ENCODE measurements at regions not wholly inside any gene's neighbourhood (a gene's known extent, or its start where the extent isn't known, plus 50 kb on each side); places are given as distances from the start of the nearest gene placed in this dataset.

GRCh38 chr15:69577397-69577796 is 124.8 kb downstream of the RPLP1 start:
- DNase-seq: no peak

DNA sequence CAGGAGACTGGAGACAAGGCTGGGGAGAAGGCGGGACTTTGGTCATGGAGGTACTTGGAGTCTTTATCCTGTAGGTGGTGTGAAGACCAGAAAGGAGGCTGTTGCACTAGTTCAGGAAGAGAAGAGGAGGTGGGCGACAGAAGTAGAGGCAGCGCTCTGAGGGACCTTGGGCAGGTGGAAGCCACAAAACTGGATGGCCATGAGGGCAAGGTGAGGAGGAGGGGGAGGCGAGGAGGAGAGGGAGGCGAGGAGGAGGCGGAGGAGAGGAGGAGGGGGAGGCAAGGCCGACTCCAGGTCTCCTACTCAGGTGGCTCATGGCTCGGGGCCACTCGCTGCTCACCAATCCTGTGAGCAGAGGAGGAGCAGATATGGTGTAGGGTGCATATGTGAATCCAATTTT is 125.6 kb downstream of the RPLP1 start:
- no peak for DNase-seq

- no peak for DNase-seq
Observed at GRCh38 chr15:69578787-69579583, 126.4 kb downstream of the RPLP1 start.

- no peak for DNase-seq
Observed at GRCh38 chr15:69579950-69580618, 127.5 kb downstream of the RPLP1 start.

DNA sequence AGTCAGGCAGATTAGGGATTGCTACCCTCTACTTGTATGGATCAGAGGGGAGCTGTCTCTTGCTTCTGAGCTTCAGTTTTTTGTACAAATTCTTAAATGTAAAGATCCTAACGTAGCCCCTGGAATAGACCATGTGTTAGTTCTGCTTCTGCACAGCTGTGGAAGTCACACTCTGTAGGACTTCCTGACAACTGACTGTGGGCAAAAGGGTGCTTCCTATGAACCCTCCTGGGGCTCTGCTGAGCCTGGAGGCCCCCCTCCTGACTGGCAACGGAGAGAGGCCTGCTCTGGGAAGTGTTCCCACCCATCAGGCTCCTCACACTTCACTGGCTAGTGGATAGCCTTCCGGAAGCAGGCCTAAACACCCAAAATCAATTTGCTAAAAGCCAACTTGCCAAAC is 131.0 kb downstream of the RPLP1 start:
- DNase-seq: no peak

DNA sequence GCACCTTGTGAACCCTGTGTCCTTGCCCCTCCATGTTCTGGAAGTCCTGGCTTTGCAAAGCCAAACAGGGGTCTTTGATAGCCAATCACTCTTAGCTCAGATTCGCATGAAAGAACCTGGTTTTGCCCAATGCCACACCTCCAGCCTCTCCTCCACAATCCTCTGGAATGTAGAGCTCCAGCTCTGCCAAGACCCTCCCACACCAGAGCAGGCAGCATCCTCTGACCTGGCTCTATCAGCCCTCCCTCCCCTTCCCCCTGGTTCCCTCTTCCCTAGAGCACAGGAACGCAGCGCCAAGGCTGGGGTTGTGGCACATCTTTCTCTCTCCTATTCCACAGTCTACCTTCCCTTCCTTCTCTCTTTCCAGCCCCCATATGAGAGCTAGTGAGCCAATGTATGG is 133.3 kb downstream of the RPLP1 start:
- DNase-seq: no peak

DNA sequence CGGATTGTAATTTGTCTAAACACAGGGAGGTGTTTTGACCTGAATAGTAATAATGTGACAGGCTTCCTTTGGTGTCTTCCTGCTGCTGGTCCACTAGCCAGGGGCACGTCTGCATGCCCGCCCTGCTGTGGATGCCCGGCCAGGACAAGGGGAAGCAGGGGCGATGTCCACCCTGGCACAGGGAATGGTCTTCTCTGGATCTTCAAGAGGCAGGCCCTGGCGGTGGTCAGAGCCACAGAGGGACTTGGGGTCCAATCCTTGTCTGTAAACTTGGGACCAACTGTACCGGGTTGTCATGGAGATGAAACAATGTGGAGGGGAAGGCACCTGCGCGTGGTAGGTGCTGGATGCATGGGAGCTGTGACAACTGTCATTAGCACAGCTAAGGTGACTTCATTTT is 134.1 kb downstream of the RPLP1 start:
- DNase-seq: no peak

DNA sequence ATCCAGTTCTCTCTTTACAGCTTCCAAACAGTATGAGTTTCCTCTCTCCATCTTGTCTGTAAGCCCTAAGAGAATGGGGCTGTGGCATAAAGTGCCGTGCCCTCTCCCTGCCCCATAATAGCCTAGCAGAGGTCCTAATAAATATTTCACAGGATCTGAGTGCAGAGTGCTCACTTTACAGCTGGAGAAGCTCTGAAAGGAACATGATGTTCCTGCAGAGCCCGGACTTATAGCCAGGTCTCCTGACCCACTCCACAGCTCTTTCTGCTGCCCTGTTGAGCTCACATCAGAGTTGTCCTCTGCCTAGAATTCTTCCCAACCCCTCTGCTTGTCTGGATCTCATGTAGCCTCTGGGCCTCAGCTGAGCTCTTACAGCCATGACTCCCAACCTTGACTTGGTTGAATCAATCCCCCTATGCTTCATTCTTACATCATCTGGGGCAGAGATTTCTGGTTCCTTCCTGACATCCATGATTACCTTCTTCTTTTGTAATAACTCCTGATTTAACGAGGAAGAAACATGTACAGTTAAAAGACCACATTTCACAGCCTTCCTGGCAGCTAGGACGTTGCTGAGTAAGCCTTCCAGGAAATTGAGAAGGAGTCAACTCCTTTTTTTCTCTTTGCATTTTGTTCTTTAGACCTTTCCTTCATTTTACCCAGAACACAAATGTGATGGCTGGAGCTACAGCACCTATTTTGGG is 135.3 kb downstream of the RPLP1 start:
- DNase-seq: no peak

DNA sequence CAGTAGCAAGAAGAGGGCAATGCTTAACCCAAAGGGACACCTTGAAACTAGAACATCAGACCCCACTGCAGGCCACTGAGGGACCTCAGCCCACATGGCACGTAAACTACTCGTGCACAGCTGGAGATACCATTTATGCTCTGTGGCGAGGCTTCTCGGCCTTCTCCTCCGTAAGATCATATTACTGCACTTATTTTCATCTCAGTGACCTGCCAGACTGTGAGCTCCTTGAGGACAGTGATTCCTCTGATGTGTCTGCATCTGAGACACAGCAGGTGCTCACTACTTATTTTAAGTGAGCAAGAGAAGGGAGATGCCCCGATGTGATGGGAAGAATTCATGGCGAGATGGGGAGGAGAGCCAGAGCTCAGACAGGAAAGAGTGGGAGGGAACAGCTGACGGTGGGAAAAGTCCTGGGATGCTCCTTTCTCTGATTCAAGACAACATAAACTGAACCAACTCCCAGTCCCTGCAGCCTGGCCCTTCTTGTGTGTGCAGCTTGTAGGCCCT is 137.6 kb downstream of the RPLP1 start:
- DNase-seq: no peak

DNA sequence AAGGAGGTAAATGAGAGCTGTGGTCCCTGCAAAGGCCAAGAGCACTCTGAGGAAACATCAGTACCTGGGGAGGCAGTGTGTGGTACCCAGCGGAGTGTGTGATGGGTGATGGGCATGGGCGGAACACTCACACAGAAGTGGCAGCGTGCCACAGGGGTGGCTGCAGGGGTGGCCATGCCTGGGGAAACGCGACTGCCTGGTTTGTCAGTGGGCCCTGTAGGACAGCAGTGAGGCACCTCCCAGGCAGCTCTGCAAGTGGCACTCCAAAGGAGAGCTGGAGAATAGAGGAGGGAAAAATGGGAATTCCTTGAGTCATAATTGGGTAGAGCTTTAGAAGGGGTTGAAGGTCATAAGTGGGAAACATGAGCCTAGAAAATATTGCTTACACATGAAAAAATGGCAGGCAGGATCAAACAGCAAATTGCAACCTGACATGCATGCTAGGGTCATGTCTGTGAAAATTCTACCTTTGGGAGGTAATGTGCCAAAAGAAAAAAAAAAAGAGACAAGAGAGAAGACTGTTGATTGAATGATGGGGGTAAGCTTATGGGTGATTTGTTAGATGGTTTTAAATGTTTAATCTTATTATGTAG is 138.4 kb downstream of the RPLP1 start:
- DNase-seq: peak; percentile 8

DNA sequence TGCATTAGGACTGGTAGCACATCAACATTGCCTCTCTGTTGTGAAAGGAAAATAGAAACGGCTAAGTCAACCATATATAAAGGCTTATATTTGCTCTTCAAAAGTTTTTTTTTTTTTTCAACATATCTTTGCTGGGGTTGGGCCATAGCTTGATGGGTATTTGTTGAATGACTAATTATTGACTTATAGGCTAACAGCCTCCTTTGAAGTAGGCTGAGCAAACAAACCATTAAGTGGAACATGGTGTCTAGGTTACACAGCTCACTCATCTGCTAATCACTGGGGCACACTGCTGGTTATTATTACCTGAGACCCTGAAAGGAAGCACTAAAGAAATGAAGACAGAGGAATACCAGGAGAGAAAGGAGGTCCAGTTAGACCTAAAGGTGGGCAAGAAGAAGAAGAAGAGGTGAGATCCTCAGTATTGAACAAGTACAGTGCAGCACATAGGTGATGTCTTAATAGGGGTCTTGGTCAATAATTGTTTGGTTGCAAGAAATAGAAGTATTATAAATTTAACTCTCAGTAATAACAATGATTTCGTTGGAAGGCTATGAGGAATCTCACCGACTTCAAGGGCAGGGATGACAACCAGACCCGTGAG is 139.4 kb downstream of the RPLP1 start:
- peak; percentile 60 for DNase-seq

GRCh38 chr15:69592954-69593353 is 140.3 kb downstream of the RPLP1 start:
- DNase-seq: peak; percentile 10

GRCh38 chr15:69593488-69593887 is 140.9 kb downstream of the RPLP1 start:
- no peak for DNase-seq

GRCh38 chr15:69593981-69594966 is 141.7 kb downstream of the RPLP1 start:
- DNase-seq: peak; percentile 92

GRCh38 chr15:69595009-69595791 is 142.6 kb downstream of the RPLP1 start:
- DNase-seq: peak; percentile 76

GRCh38 chr15:69597061-69597592 is 144.5 kb downstream of the RPLP1 start:
- DNase-seq: no peak

- no peak for DNase-seq
Observed at GRCh38 chr15:69599271-69599670, 146.7 kb downstream of the RPLP1 start.

- DNase-seq: no peak
Observed at GRCh38 chr15:69600556-69601085, 148.0 kb downstream of the RPLP1 start.

DNA sequence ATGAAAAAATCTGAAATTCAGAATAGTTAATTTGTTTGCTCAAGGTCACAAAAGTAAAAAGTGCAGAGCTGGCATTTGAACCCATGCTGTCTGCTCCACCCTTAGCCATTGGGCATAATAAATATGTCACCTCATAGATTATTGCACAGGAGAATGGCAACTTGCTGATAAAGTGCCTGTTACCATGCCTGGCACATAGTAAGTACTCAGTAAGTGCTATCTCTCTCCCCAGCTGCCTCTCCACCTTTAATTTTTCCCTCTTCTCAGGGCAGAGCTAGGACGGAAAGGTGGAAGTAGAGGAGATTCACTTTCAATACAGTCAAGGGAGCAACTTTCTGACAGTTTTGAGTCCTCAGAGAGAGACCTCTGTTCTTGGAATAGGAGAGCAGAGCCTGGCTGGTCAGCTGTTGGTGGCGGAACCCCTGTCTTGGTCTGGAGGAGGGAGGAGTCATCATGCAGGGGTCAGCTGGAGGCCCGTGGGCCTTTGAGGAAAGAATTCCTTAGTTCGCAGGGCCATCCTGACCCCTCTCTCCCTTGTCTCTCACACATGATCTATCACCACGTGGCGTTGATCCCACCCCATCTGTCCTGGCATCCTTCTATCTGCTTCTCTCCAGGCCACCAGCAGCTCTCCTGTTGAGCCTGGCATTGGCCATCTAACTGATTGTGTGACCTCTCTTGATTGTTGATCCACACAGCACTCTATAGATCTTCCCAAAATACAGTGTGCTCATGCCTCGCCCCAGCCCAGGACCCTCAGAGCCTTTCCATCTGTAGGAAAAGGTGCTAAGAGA is 149.3 kb downstream of the RPLP1 start:
- DNase-seq: no peak

All from DMS79 treated with DMSO at 0.1 percent for 48 hours (cell line).